ENCODE measurements at regions not wholly inside any gene's neighbourhood (a gene's known extent, or its start where the extent isn't known, plus 50 kb on each side); places are given as distances from the start of the nearest gene placed in this dataset.
A peak's percentile ranks its signal among the peaks of the same experiment; 100 is the strongest.

- TF ChIP-seq CTCF (IDR thresholded peaks at IDR 0.05; ENCODE audit: low read depth, low read length) = no peak
- DNase-seq (ENCODE audit: low read depth in 2 of 2) = no peak
- H3K4me3 ChIP-seq (replicated peaks in 1 of 2; ENCODE audit: low read depth in 2 of 2, low read length in 2 of 2) = no peak overlapping the region
Observed at GRCh38 chr2:126306539-126306938, 349.4 kb upstream of the GYPC start.

GRCh38 chr2:126307740-126308139 lies 348.2 kb upstream of the GYPC start:
- TF ChIP-seq CTCF (IDR thresholded peaks at IDR 0.05; ENCODE audit: low read depth, low read length) = no peak
- no peak overlapping the region for H3K4me3 ChIP-seq (replicated peaks in 1 of 2; ENCODE audit: low read depth in 2 of 2, low read length in 2 of 2)
- DNase-seq (ENCODE audit: low read depth in 2 of 2) = no peak

GRCh38 chr2:126309185-126309584 lies 346.8 kb upstream of the GYPC start:
- DNase-seq (ENCODE audit: low read depth in 2 of 2) = no peak
- H3K4me3 ChIP-seq (replicated peaks in 1 of 2; ENCODE audit: low read depth in 2 of 2, low read length in 2 of 2) = no peak overlapping the region
- no peak for TF ChIP-seq CTCF (IDR thresholded peaks at IDR 0.05; ENCODE audit: low read depth, low read length)

GRCh38 chr2:126312579-126312978 lies 343.4 kb upstream of the GYPC start:
- no peak overlapping the region for H3K4me3 ChIP-seq (replicated peaks in 1 of 2; ENCODE audit: low read depth in 2 of 2, low read length in 2 of 2)
- TF ChIP-seq CTCF (IDR thresholded peaks at IDR 0.05; ENCODE audit: low read depth, low read length) = no peak
- no peak for DNase-seq (ENCODE audit: low read depth in 2 of 2)

- DNase-seq (ENCODE audit: low read depth in 2 of 2) = no peak
- no peak overlapping the region for H3K4me3 ChIP-seq (replicated peaks in 1 of 2; ENCODE audit: low read depth in 2 of 2, low read length in 2 of 2)
- TF ChIP-seq CTCF (IDR thresholded peaks at IDR 0.05; ENCODE audit: low read depth, low read length) = no peak
Observed at GRCh38 chr2:126315828-126316227, 340.1 kb upstream of the GYPC start.

- no peak overlapping the region for H3K4me3 ChIP-seq (replicated peaks in 1 of 2; ENCODE audit: low read depth in 2 of 2, low read length in 2 of 2)
- TF ChIP-seq CTCF (IDR thresholded peaks at IDR 0.05; ENCODE audit: low read depth, low read length) = no peak
- peak in 1 of 2 donors; percentile 3 for DNase-seq (ENCODE audit: low read depth in 2 of 2)
Observed at GRCh38 chr2:126317790-126318431, 338.0 kb upstream of the GYPC start.

GRCh38 chr2:126322342-126322741 lies 333.6 kb upstream of the GYPC start:
- DNase-seq (ENCODE audit: low read depth in 2 of 2) = no peak
- no peak for TF ChIP-seq CTCF (IDR thresholded peaks at IDR 0.05; ENCODE audit: low read depth, low read length)
- H3K4me3 ChIP-seq (replicated peaks in 1 of 2; ENCODE audit: low read depth in 2 of 2, low read length in 2 of 2) = no peak overlapping the region
